Endothelial cell (in vitro differentiated cells): ENCODE measurements at regions not wholly inside any gene's neighbourhood (a gene's known extent, or its start where the extent isn't known, plus 50 kb on each side); places are given as distances from the start of the nearest gene placed in this dataset.

ENCODE experiments used
- DNase-seq: peaks from one replicate; pipeline ENCODE4 v3.0.0; 2021; ENCODE audit warnings: low spot score
- H3K27ac Mint-ChIP-seq: one replicate; pipeline ENCODE4 v1.8.0; 2021; ENCODE audit warnings: mixed read lengths, inconsistent platforms; ENCODE audit not compliant: unreplicated experiment
- H3K27me3 Mint-ChIP-seq: one replicate; pipeline ENCODE4 v1.8.0; 2021; ENCODE audit warnings: mild to moderate bottlenecking, moderate library complexity, mixed read lengths, inconsistent platforms; ENCODE audit not compliant: unreplicated experiment
- H3K36me3 Mint-ChIP-seq: one replicate; pipeline ENCODE4 v1.8.0; 2021; ENCODE audit warnings: mild to moderate bottlenecking, low read depth, mixed read lengths, inconsistent platforms; ENCODE audit not compliant: unreplicated experiment
- H3K4me1 Mint-ChIP-seq: one replicate; pipeline ENCODE4 v1.8.0; 2021; ENCODE audit warnings: mild to moderate bottlenecking, mixed read lengths, inconsistent platforms; ENCODE audit not compliant: unreplicated experiment
- H3K4me3 Mint-ChIP-seq: one replicate; pipeline ENCODE4 v1.8.0; 2021; ENCODE audit warnings: mild to moderate bottlenecking, mixed read lengths, inconsistent platforms; ENCODE audit not compliant: unreplicated experiment
- H3K9me3 Mint-ChIP-seq: one replicate; pipeline ENCODE4 v1.8.0; 2021; ENCODE audit warnings: mixed read lengths, inconsistent platforms; ENCODE audit not compliant: unreplicated experiment
- TF ChIP-seq, protein P1 (sequence below): fragments of 200-600 bp; sonication (generic); IDR thresholded peaks from one replicate; pipeline ENCODE4 v1.5.0; 2021; ENCODE audit warnings: antibody characterized with exemption; ENCODE audit not compliant: unreplicated experiment

DNA sequence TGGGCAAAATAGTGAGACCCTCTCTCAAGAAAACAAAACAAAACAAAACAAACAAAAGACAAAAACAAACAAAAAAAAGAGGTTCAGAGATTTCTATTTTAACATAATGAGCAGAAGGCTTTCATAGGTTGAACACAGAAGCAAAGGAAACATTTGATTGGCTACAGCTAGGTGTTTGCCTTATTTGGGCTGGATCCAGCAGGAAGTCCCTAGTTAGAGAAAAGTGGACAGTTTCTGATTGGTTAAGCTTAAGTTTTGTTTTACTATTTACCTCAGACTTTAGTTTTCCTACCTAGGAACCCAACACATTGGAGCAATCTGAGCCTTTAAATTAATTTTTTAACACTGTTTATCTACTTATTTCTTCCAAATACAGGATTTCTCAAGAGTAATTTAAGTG is 566.5 kb upstream of the PCDH15 start:
- Mint-ChIP-seq H3K9me3 (no peaks in the 10 kb centered on the region), H3K27me3 (no peaks in the 10 kb centered on the region), H3K27ac (no peak overlapping the region), H3K36me3 (no peaks in the 10 kb centered on the region), H3K4me3 (no peak overlapping the region), H3K4me1 (peaks cover 3% of the 10 kb centered on the region)
- TF ChIP-seq, protein P1, sequence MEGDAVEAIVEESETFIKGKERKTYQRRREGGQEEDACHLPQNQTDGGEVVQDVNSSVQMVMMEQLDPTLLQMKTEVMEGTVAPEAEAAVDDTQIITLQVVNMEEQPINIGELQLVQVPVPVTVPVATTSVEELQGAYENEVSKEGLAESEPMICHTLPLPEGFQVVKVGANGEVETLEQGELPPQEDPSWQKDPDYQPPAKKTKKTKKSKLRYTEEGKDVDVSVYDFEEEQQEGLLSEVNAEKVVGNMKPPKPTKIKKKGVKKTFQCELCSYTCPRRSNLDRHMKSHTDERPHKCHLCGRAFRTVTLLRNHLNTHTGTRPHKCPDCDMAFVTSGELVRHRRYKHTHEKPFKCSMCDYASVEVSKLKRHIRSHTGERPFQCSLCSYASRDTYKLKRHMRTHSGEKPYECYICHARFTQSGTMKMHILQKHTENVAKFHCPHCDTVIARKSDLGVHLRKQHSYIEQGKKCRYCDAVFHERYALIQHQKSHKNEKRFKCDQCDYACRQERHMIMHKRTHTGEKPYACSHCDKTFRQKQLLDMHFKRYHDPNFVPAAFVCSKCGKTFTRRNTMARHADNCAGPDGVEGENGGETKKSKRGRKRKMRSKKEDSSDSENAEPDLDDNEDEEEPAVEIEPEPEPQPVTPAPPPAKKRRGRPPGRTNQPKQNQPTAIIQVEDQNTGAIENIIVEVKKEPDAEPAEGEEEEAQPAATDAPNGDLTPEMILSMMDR = no peak
- no peak for DNase-seq

DNA sequence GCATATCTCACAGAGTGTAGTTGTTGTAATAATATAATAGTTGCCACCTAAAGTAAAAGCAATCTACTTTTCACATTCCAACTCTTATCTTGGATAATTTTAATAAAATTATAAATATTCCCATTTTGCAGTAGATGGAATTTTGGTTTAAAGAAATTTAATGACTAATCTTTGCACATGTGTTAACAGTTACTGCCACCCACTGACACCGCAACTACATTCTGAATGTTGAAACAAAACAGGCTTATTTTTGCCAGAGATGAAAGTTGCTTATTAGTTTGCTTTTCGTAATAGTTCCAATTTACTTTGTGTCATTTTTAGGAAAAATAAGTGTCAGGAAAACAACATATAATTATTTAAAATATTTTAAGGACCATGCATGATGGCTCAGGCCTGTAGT is 557.5 kb upstream of the PCDH15 start:
- no peaks in the 10 kb centered on the region for H3K4me1 Mint-ChIP-seq
- TF ChIP-seq, protein P1 = no peak
- no peak for DNase-seq
- H3K27me3 Mint-ChIP-seq = no peaks in the 10 kb centered on the region
- no peak overlapping the region for H3K4me3 Mint-ChIP-seq
- no peaks in the 10 kb centered on the region for H3K36me3 Mint-ChIP-seq
- H3K27ac Mint-ChIP-seq = no peak overlapping the region
- H3K9me3 Mint-ChIP-seq = no peaks in the 10 kb centered on the region

GRCh38 chr10:55353414-55353813 is 552.4 kb upstream of the PCDH15 start:
- TF ChIP-seq, protein P1 = no peak
- H3K36me3 Mint-ChIP-seq = no peaks in the 10 kb centered on the region
- no peak overlapping the region for H3K27ac Mint-ChIP-seq
- no peak for DNase-seq
- no peak overlapping the region for H3K4me3 Mint-ChIP-seq
- no peaks in the 10 kb centered on the region for H3K27me3 Mint-ChIP-seq
- no peaks in the 10 kb centered on the region for H3K9me3 Mint-ChIP-seq
- no peaks in the 10 kb centered on the region for H3K4me1 Mint-ChIP-seq

DNA sequence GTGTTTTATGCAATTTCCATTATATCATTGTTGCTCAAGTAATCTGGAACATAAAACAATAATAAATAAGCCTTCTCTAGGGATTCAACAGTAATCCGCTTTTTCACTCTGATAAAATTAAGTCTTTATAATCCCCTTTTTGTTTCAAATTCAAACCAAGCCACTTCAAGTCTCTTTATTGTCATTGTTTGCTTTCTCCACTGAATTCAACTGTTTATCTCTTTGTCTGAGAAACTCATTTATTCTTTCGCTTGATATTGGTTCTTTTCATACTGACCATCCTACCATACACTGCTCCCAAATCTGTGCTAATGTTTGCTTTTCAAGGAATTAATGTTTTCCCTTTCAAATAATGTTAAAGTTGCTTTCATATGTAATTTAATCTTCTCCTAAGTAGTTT is 550.4 kb upstream of the PCDH15 start:
- TF ChIP-seq, protein P1 = no peak
- Mint-ChIP-seq H3K27me3 (no peaks in the 10 kb centered on the region), H3K4me1 (no peaks in the 10 kb centered on the region), H3K36me3 (no peaks in the 10 kb centered on the region), H3K9me3 (no peaks in the 10 kb centered on the region), H3K4me3 (no peak overlapping the region), H3K27ac (no peak overlapping the region)
- DNase-seq = no peak

- TF ChIP-seq, protein P1 = no peak
- Mint-ChIP-seq H3K9me3 (no peaks in the 10 kb centered on the region), H3K27me3 (no peaks in the 10 kb centered on the region), H3K4me1 (no peaks in the 10 kb centered on the region), H3K36me3 (no peaks in the 10 kb centered on the region), H3K4me3 (no peak overlapping the region), H3K27ac (no peak overlapping the region)
- no peak for DNase-seq
Measured at GRCh38 chr10:55348534-55348933, 547.5 kb upstream of the PCDH15 start.
